Muscle of leg (tissue), 3 donors: ENCODE measurements at regions not wholly inside any gene's neighbourhood (a gene's known extent, or its start where the extent isn't known, plus 50 kb on each side); places are given as distances from the start of the nearest gene placed in this dataset.
A peak's percentile ranks its signal among the peaks of the same experiment; 100 is the strongest.
"Not testable (repeated sequence)": the region's sequence is repeated elsewhere in the genome, so short reads cannot be mapped to it uniquely, and the experiment has no call there.

Experiments
- DNase-seq: peaks from one replicate; pipeline ENCODE4 v3.0.0; 2013
- H3K27ac ChIP-seq: one replicate; pipeline ENCODE4 v1.5.1; 2013; ENCODE audit warnings: mild to moderate bottlenecking, low read length, control low read depth
- H3K27me3 ChIP-seq: one replicate; pipeline ENCODE4 v1.6.1; 2013; ENCODE audit warnings: low read length; ENCODE audit not compliant: control insufficient read depth, insufficient read depth
- H3K36me3 ChIP-seq: one replicate; pipeline ENCODE4 v1.6.1; 2013; ENCODE audit warnings: low read length; ENCODE audit not compliant: control insufficient read depth, insufficient read depth
- H3K4me1 ChIP-seq: one replicate; pipeline ENCODE4 v1.6.1; 2013; ENCODE audit warnings: low read length; ENCODE audit not compliant: control insufficient read depth, insufficient read depth
- H3K4me3 ChIP-seq: one replicate; pipeline ENCODE4 v1.5.1; 2013; ENCODE audit warnings: low read length, control low read depth
- H3K9me3 ChIP-seq: replicated peaks from 2 replicates; pipeline ENCODE4 v1.6.1; 2013; ENCODE audit warnings: low read depth, low read length; ENCODE audit not compliant: control insufficient read depth
- WGBS: methylation state at CpG from one replicate; pipeline ENCODE4 v1.1.5; 2013; ENCODE audit warnings: missing lambda C conversion rate; ENCODE audit not compliant: insufficient coverage; 5-methylcytosine and 5-hydroxymethylcytosine counted together

GRCh38 chr11:83363312-83363711 is 77.1 kb upstream of the CCDC90B start:
- Histone ChIP-seq H3K27ac (no peak overlapping the region), H3K4me3 (no peak overlapping the region), H3K27me3 (no peaks in the 10 kb centered on the region), H3K36me3 (no peaks in the 10 kb centered on the region), H3K9me3 (peaks cover 6% of the 10 kb centered on the region), H3K4me1 (no peaks in the 10 kb centered on the region)
- whole genome bisulfite sequencing: 86% methylated on average over 1 of the region's 4 CpGs
- DNase-seq: no peak

- no peaks in the 10 kb centered on the region for H3K27me3 ChIP-seq
- no peaks in the 10 kb centered on the region for H3K36me3 ChIP-seq
- no peak overlapping the region for H3K27ac ChIP-seq
- H3K4me1 ChIP-seq: no peaks in the 10 kb centered on the region
- no peak overlapping the region for H3K4me3 ChIP-seq
- 100% methylated on average over 2 of the region's 4 CpGs for WGBS
- DNase-seq: no peak
- no peaks in the 10 kb centered on the region for H3K9me3 ChIP-seq
Observed at GRCh38 chr11:83361831-83362230, 75.7 kb upstream of the CCDC90B start.

DNA sequence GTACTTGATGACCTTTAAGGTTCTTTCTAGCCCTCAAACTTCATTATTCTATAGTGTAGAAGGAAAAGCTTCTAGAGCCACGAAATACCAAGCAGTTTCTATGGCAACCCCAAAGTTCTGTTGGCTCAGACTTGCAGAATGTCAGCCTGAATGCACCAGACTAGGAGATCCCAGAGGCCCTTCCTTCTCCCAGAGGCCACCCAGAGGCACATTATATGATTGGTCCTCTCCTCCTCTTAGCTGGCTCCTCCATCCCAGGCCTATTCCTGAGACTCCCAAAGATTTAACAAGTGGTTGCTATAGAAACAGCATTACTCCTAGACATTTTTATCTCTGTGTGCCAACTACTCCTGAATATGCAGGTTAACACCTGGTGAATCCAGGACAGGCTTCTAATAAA is 69.2 kb upstream of the CCDC90B start:
- Histone ChIP-seq H3K9me3 (no peaks in the 10 kb centered on the region), H3K27me3 (no peaks in the 10 kb centered on the region), H3K27ac (no peak overlapping the region), H3K4me1 (no peaks in the 10 kb centered on the region), H3K36me3 (no peaks in the 10 kb centered on the region), H3K4me3 (no peak overlapping the region)
- no peak for DNase-seq
- WGBS: no CpG with 5 or more reads among the region's 1 CpG

DNA sequence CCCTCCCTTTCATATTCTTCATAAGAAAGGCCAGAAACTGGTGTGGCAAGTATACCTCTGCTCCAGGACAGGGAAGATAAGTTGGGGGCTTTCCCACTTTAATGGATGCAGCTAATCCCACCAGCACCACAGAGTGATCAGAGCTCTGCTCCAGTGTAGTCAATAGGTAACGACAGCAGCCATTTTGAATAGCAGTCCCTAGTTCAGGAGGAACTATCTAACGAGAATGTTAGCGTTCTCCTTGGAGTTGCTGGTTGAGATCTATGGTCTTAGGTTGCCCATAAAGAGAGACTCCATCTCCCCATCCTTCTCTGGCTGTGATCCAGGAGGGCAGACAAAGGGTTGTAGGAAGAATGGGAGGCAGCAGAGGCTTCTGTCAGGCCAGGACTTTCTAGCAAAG is 64.0 kb upstream of the CCDC90B start:
- H3K27me3 ChIP-seq: no peaks in the 10 kb centered on the region
- DNase-seq: no peak
- no peaks in the 10 kb centered on the region for H3K4me1 ChIP-seq
- WGBS: no CpG with 5 or more reads among the region's 3 CpGs
- H3K9me3 ChIP-seq: no peaks in the 10 kb centered on the region
- no peaks in the 10 kb centered on the region for H3K36me3 ChIP-seq
- no peak overlapping the region for H3K27ac ChIP-seq
- no peak overlapping the region for H3K4me3 ChIP-seq

DNA sequence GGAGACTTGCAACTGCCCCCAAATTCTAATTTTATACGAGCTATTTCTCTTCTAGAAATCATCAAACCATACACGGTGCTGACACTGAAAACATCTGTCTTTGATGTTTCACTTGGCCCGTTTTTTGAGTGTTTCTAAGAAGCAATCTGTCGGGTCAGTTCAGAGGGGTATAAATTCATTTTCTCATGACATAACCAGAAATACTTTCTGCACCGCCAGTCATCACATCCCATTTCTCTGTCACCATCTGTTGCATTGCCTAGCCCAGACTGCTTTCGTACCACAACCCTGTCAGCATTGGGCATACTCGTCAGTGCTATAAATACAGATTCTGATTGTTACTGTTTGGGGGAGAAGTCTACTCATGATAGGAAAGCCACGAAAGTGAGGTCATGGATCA is 63.1 kb upstream of the CCDC90B start:
- no CpG with 5 or more reads among the region's 8 CpGs for WGBS
- Histone ChIP-seq H3K4me3 (no peak overlapping the region), H3K27ac (no peak overlapping the region), H3K4me1 (no peaks in the 10 kb centered on the region), H3K27me3 (no peaks in the 10 kb centered on the region), H3K9me3 (no peaks in the 10 kb centered on the region), H3K36me3 (no peaks in the 10 kb centered on the region)
- peak; percentile 54 for DNase-seq

DNA sequence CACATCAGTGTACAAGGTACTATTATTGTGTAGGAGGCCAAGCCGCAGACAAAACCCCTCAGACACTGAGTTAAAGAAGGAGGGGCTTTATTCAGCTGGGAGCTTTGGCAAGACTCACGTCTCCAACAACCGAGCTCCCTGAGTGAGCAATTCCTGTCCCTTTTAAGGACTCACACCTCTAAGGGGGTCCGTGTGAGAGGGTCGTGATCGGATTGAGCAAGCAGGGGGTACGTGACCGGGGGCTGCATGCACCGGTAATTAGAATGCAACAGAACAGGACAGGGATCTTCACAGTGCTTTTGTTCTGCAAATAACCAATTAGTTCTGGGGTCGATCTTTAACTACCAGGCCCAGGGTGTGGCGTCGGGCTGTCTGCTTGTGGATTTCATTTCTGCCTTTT is 60.5 kb upstream of the CCDC90B start:
- WGBS: 69% methylated on average over 8 of the region's 12 CpGs
- DNase-seq, H3K9me3 ChIP-seq, H3K36me3 ChIP-seq, H3K27ac ChIP-seq, H3K4me1 ChIP-seq, H3K4me3 ChIP-seq, H3K27me3 ChIP-seq: not testable (repeated sequence)

GRCh38 chr11:83344521-83344920 is 58.4 kb upstream of the CCDC90B start:
- WGBS: 79% methylated on average over 4 of the region's 9 CpGs
- not testable (repeated sequence) for H3K27me3 ChIP-seq, DNase-seq, H3K9me3 ChIP-seq, H3K27ac ChIP-seq, H3K36me3 ChIP-seq, H3K4me1 ChIP-seq, H3K4me3 ChIP-seq

GRCh38 chr11:83336993-83337392 is 50.8 kb upstream of the CCDC90B start:
- Histone ChIP-seq H3K9me3 (no peaks in the 10 kb centered on the region), H3K27ac (no peak overlapping the region), H3K4me3 (no peak overlapping the region), H3K36me3 (no peaks in the 10 kb centered on the region), H3K4me1 (no peaks in the 10 kb centered on the region), H3K27me3 (no peaks in the 10 kb centered on the region)
- DNase-seq: no peak
- WGBS: 50% methylated on average over 1 of the region's 1 CpG
